Uterus (tissue), 3 donors: ENCODE measurements at regions not wholly inside any gene's neighbourhood (a gene's known extent, or its start where the extent isn't known, plus 50 kb on each side); places are given as distances from the start of the nearest gene placed in this dataset.
A peak's percentile ranks its signal among the peaks of the same experiment; 100 is the strongest.
"Not testable (repeated sequence)": the region's sequence is repeated elsewhere in the genome, so short reads cannot be mapped to it uniquely, and the experiment has no call there.

Experiments used
- DNase-seq, 2 donors: peaks; one replicate each; pipeline ENCODE4 v3.0.0-alpha.2; 2019 to 2020
- H3K27ac ChIP-seq, 2 donors: fragments of 200-600 bp; sonication (generic); 1 replicate in 1 of 2; 2 replicates in 1 of 2; pipeline ENCODE4 v1.5.1; 2016 to 2018
- H3K27me3 ChIP-seq, 2 donors: fragments of 200-600 bp; sonication (generic); one replicate each; pipeline ENCODE4 v1.5.1; 2018 to 2019; ENCODE audit warnings: control low read depth in 1 of 2
- H3K36me3 ChIP-seq, 2 donors: fragments of 200-600 bp; sonication (generic); one replicate each; pipeline ENCODE4 v1.5.1; 2019; ENCODE audit warnings: control low read depth in 1 of 2
- H3K4me1 ChIP-seq, 2 donors: fragments of 200-600 bp; sonication (generic); one replicate each; pipeline ENCODE4 v1.5.1; 2018 to 2019; ENCODE audit warnings: control low read depth in 1 of 2
- H3K4me3 ChIP-seq, 2 donors: fragments of 200-600 bp; sonication (generic); 1 replicate in 1 of 2; 2 replicates in 1 of 2; pipeline ENCODE4 v1.5.1; 2018 to 2019; ENCODE audit warnings: mild to moderate bottlenecking in 1 of 2
- H3K9me3 ChIP-seq, 2 donors: fragments of 200-600 bp; sonication (generic); one replicate each; pipeline ENCODE4 v1.5.1; 2019; ENCODE audit warnings: control low read depth in 1 of 2
- CTCF ChIP-seq, 4 experiments: fragments of 200-600 bp in 2 of 4; fragments of 450-650 bp in 2 of 4; sonication (generic) in 2 of 4; IDR thresholded peaks; one replicate each; pipeline ENCODE4 v1.5.1; 2016 to 2019; ENCODE audit warnings: antibody characterized with exemption in 4 of 4, mild to moderate bottlenecking in 2 of 4, moderate library complexity in 1 of 4
- POLR2A ChIP-seq, 2 donors: fragments of 450-650 bp; IDR thresholded peaks; one replicate each; pipeline ENCODE4 v1.6.1; 2016; ENCODE audit warnings: antibody characterized with exemption in 2 of 2, mild to moderate bottlenecking in 1 of 2, moderate library complexity in 1 of 2
- intact Hi-C: fragments of 100-400 bp; cut with DNase I; formaldehyde crosslinking; loops from one replicate; pipeline ENCODE4 v1.15.1; 2023; ENCODE audit warnings: low total_unique reads
- donor health status: DM: yes; HTN: yes; CAD: no.

DNA sequence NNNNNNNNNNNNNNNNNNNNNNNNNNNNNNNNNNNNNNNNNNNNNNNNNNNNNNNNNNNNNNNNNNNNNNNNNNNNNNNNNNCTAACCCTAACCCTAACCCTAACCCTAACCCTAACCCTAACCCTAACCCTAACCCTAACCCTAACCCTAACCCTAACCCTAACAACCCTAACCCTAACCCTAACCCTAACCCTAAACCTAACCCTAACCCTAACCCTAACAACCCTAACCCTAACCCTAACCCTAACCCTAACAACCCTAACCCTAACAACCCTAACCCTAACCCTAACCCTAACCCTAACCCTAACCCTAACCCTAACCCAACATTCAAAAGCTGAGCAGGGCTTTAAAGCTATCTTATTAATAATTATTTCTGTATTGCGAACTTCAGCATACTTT, 182.5 kb upstream of the FAM20C start:
- H3K4me3 ChIP-seq, H3K9me3 ChIP-seq, H3K27ac ChIP-seq, H3K36me3 ChIP-seq, H3K27me3 ChIP-seq, H3K4me1 ChIP-seq, intact Hi-C loops: not testable (repeated sequence)
- peak in 1 of 2 donors; percentile 5 for DNase-seq

GRCh38 chr7:32565-33280, 159.6 kb upstream of the FAM20C start:
- not testable (repeated sequence) for H3K27me3 ChIP-seq, H3K4me3 ChIP-seq
- DNase-seq = peak in 1 of 2 donors; percentile 10

GRCh38 chr7:35121-35541, 157.2 kb upstream of the FAM20C start:
- H3K27me3 ChIP-seq, H3K4me3 ChIP-seq, H3K27ac ChIP-seq, intact Hi-C loops, H3K4me1 ChIP-seq, DNase-seq, H3K9me3 ChIP-seq, H3K36me3 ChIP-seq: not testable (repeated sequence)

More at GRCh38 chr7:32565-33280, 159.6 kb upstream of the FAM20C start:
- intact Hi-C loops, H3K36me3 ChIP-seq, H3K27ac ChIP-seq, H3K4me1 ChIP-seq, H3K9me3 ChIP-seq: not testable (repeated sequence)

DNA sequence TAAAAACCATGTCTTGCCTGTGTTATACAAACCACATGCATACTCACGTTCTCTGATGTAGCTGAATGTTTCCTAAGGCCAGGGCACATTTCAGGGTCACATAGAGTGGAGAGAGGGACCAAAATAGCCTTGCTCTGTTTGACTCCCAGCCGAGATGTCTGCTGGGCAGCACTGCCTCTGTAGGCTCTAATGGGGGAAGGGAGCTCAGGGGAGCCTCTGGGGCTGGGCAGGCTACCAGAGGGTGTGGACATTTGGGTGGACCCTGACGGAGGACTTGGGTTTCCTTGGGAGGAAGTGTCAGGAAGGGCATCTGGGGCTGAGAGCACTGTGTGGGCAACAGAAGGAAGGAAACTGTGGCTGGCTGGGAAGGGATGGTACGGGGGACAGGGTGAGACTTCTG, 155.8 kb upstream of the FAM20C start:
- intact Hi-C loops, H3K4me1 ChIP-seq, H3K27me3 ChIP-seq: not testable (repeated sequence)

GRCh38 chr7:37656-38055, 154.7 kb upstream of the FAM20C start:
- H3K27me3 ChIP-seq = not testable (repeated sequence)

More for the DNA sequence above, 155.8 kb upstream of the FAM20C start:
- H3K9me3 ChIP-seq, DNase-seq, H3K4me3 ChIP-seq, H3K36me3 ChIP-seq, H3K27ac ChIP-seq: not testable (repeated sequence)

GRCh38 chr7:38444-38843, 153.9 kb upstream of the FAM20C start:
- H3K27me3 ChIP-seq, H3K27ac ChIP-seq, H3K4me3 ChIP-seq, DNase-seq, H3K4me1 ChIP-seq, H3K36me3 ChIP-seq, H3K9me3 ChIP-seq, intact Hi-C loops: not testable (repeated sequence)

More at GRCh38 chr7:37656-38055, 154.7 kb upstream of the FAM20C start:
- H3K4me1 ChIP-seq, H3K36me3 ChIP-seq, H3K27ac ChIP-seq, H3K4me3 ChIP-seq, H3K9me3 ChIP-seq, intact Hi-C loops, DNase-seq: not testable (repeated sequence)

DNA sequence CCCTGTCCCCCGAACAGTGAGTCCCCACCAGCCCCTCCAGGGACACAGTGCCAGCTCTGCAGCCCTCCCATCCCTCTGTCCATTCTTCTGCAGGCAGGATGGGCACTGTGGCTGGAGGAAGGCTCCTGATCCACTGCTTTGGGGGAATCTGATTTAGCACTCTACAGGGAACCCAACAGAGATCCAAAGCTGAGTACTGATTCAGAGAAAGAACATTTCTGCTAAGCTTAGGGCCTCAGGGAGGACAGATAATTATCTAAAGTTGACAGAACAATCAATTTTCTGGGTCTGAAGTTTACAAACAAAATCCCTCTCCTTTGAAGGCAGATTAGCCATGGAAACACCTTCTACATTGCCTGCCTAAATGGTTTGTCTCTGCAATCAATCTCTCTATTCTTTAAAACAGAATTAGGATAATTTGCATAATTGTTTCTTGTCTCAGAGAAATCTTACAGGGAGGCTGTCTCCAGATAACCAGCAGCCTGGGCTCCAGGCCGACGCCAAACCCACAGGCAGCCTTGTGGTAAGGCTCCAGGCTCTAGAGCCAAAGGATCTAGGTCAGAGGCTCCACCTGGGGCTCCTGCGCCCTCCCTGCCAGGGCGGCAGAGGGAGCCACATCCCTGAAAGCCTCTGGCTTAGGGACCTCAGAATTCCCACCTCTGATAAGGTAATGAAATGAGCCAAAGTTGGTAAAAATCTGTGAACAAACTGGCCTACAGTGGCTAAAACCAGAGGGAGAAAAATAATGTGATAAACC, 152.2 kb upstream of the FAM20C start:
- H3K4me3 ChIP-seq, H3K36me3 ChIP-seq, H3K27ac ChIP-seq, H3K9me3 ChIP-seq, H3K4me1 ChIP-seq, intact Hi-C loops, H3K27me3 ChIP-seq: not testable (repeated sequence)
- DNase-seq = peak in 1 of 2 donors; percentile 10

DNA sequence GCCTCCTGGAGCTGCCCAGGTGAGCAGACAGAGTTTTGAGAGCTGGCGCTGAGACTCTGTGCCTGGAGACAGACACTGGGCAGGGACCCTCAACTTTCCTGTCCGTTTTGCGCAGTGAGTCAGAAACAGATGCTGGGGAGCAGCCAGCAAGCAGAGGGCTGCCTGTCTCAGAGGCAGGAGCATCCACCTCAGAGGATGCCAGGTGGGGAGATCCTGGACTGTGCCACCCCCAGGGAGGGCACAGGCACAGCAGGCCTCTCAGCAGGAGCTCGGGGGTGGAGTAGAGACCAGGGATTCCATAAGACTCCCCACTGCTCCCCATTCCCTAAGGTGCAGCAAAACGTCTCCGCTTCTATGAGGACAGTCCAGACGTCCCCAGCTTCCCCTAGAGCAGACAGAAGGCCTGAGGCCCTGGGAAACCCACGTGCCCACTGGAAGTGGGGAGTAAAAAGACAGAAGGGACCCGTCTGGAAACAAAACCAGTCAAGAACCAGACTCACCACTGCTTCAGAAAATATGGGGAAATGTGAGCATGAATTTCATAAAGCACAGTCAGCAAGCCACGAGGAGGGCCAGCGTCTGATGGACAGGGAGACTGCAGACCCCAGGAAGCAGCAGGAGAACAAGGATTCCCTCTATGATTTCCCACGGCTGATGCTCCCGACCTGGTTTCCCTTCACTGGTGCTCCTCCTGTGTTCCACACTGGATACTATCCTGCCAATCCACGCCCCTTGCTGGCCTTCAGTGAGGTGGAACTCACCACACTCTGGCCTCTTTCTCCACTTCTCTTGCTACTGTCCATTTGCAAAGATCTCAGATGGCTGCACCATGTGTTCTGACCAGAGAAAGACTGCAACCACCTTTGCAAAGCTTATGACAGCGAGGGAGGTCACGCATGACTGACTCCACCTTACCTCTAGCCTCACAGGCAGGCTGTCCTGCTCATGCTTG, 151.3 kb upstream of the FAM20C start:
- no peak overlapping the region for H3K4me3 ChIP-seq
- H3K27me3 ChIP-seq = no peaks in the 10 kb centered on the region
- intact Hi-C loops = no loop called here
- no peaks in the 10 kb centered on the region for H3K9me3 ChIP-seq
- DNase-seq = peak in 1 of 2 donors; percentile 6
- no peaks in the 10 kb centered on the region for H3K4me1 ChIP-seq
- H3K27ac ChIP-seq = no peak overlapping the region
- TF ChIP-seq CTCF (IDR thresholded peaks at IDR 0.05) = no peak
- TF ChIP-seq POLR2A (IDR thresholded peaks at IDR 0.05) = no peak
- no peaks in the 10 kb centered on the region for H3K36me3 ChIP-seq
